ENCODE measurements at regions not wholly inside any gene's neighbourhood (a gene's known extent, or its start where the extent isn't known, plus 50 kb on each side); places are given as distances from the start of the nearest gene placed in this dataset.
"Not testable (repeated sequence)": the region's sequence is repeated elsewhere in the genome, so short reads cannot be mapped to it uniquely, and the experiment has no call there.

GRCh38 chr12:131284954-131285904 lies 331.5 kb downstream of the ADGRD1 start:
- not testable (repeated sequence) for TF ChIP-seq HDGF (IDR thresholded peaks at IDR 0.05; ENCODE audit: borderline replicate concordance); ZNF384 (IDR thresholded peaks at IDR 0.05); FOXM1 (IDR thresholded peaks at IDR 0.05; ENCODE audit: borderline replicate concordance); BHLHE40 (IDR thresholded peaks at IDR 0.05; ENCODE audit: borderline replicate concordance); TARDBP (IDR thresholded peaks at IDR 0.05); CTBP1 (IDR thresholded peaks at IDR 0.05; ENCODE audit: borderline replicate concordance); SP1 (IDR thresholded peaks at IDR 0.05); NFRKB (IDR thresholded peaks at IDR 0.05); PKNOX1 (IDR thresholded peaks at IDR 0.05); FOXK2 (IDR thresholded peaks at IDR 0.05)
